Activated naive CD4-positive, alpha-beta T cell (primary cell): ENCODE measurements at regions not wholly inside any gene's neighbourhood (a gene's known extent, or its start where the extent isn't known, plus 50 kb on each side); places are given as distances from the start of the nearest gene placed in this dataset.

ENCODE experiments used
- DNase-seq, 4 experiments: peaks; one replicate each; lab custom pipeline; 2025; lab: John Stamatoyannopoulos, UW

GRCh38 chr1:157291083-157291482 lies 152.9 kb upstream of the ETV3 start:
- DNase-seq = no peak

- no peak for DNase-seq
These were observed 151.4 kb upstream of the ETV3 start for GRCh38 chr1:157289424-157290105.

GRCh38 chr1:157288996-157289395 lies 150.8 kb upstream of the ETV3 start:
- DNase-seq = no peak

GRCh38 chr1:157288492-157288891 lies 150.3 kb upstream of the ETV3 start:
- DNase-seq = no peak

GRCh38 chr1:157288006-157288405 lies 149.8 kb upstream of the ETV3 start:
- DNase-seq = no peak

GRCh38 chr1:157287462-157287861 lies 149.3 kb upstream of the ETV3 start:
- no peak for DNase-seq

GRCh38 chr1:157286646-157287420 lies 148.6 kb upstream of the ETV3 start:
- DNase-seq = no peak

- DNase-seq = no peak
These were observed 147.9 kb upstream of the ETV3 start for GRCh38 chr1:157286096-157286495.

- DNase-seq = no peak
These were observed 146.3 kb upstream of the ETV3 start for GRCh38 chr1:157284451-157284850.

- DNase-seq = no peak
These were observed 141.6 kb upstream of the ETV3 start for GRCh38 chr1:157279802-157280140.

- no peak for DNase-seq
These were observed 141.1 kb upstream of the ETV3 start for GRCh38 chr1:157279138-157279801.

GRCh38 chr1:157278383-157279137 lies 140.4 kb upstream of the ETV3 start:
- no peak for DNase-seq

- DNase-seq = no peak
These were observed 139.7 kb upstream of the ETV3 start for GRCh38 chr1:157277913-157278312.

GRCh38 chr1:157277281-157277680 lies 139.1 kb upstream of the ETV3 start:
- DNase-seq = no peak

- no peak for DNase-seq
These were observed 136.7 kb upstream of the ETV3 start for GRCh38 chr1:157274698-157275534.

GRCh38 chr1:157272729-157273524 lies 134.7 kb upstream of the ETV3 start:
- no peak for DNase-seq

- no peak for DNase-seq
These were observed 134.1 kb upstream of the ETV3 start for GRCh38 chr1:157272264-157272663.

GRCh38 chr1:157270705-157271274 lies 132.6 kb upstream of the ETV3 start:
- DNase-seq = no peak

- no peak for DNase-seq
These were observed 131.6 kb upstream of the ETV3 start for GRCh38 chr1:157269656-157270375.

GRCh38 chr1:157262891-157263290 lies 124.7 kb upstream of the ETV3 start:
- DNase-seq = no peak
